GM21529 (cell line): ENCODE measurements at regions not wholly inside any gene's neighbourhood (a gene's known extent, or its start where the extent isn't known, plus 50 kb on each side); places are given as distances from the start of the nearest gene placed in this dataset.

Experiments used
- ATAC-seq: cut with Tn5 transposase; IDR thresholded peaks from one replicate; pipeline ENCODE4 v1.9.1; 2021; ENCODE audit not compliant: unreplicated experiment

DNA sequence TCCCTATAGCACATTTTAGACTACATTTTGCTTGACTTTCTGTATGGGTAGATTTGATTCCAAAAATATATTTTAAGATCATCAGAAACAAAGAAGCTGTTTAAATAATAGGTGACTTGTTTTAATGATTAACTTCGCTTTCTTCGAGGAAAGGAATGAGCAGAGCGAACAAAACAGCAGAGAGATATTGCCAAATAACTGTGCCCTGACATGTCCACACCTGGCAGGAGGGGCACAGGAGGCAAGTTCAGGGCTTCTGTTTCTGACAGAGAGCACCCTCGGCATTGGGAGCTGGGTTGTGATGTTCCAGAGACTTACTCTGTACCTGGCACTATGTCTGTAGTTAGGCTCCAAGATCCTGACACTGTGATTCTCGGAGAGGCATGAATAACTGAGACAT lies 155.7 kb upstream of the SASH1 start:
- no peak for ATAC-seq

DNA sequence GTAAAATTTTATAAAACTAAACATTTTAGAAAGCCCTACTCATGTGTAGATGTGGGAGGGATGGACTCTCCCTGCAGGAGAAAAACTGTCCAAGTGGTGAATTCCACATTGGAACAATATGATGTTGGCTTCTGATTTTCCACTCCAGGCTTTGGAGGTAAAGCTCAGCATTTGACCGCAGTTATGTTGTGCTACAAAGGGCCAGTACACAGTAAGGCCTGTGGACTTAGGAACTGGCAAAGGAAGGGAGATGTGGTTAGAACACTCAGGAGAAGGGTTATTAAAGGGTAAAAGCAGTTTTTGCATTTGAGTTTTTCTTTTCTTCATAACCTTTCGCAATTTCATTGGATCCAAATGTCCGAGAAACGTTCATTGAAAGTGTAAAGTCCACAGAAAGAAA lies 150.3 kb upstream of the SASH1 start:
- no peak for ATAC-seq

DNA sequence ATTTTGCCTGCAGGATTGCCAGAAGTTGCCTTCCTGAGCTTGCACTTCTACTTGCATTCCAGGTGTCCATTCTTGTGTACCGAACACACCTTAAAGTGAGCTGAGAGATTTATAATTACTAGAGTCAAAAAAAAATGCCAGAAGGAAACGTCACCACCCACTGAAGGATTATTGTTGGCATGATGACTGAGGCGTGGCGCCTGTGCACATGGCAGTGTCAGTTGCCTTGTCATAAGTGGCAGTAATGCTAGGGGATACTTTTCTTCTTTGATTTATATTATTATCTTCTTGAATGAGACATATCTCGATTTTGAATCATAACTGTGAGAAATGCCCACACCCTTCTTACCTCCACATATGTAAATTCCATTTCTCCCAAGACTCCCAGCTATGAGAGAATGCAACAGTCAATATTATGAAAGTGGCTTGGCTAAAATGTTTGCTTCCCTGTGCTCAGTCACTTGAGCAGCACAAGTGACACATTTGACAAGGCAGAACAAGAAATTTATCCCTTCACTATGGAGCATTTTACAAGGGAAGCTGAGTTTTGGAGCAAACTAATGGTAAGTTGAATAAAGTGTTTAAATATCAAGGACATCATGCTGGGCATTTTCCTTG lies 149.5 kb upstream of the SASH1 start:
- ATAC-seq, result no peak

DNA sequence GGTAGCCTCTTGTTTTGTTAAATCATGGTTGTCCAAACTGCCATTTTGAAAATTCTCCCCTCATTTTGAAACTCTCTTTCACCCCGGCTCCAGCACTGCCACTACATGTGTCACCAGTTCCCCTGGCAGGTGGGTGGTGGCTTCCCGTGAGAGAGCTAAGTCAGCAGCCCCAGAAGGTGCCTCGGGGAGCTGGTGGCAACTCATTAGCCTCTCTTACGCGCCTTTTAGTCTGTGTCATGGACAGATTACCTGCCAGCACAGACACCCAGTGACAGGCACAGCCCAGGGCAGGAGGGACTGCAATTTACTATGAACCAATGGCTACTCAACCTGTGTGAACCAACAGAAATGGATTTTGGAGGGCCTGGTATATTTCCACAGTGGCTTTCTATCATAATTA lies 147.1 kb upstream of the SASH1 start:
- ATAC-seq, result no peak

DNA sequence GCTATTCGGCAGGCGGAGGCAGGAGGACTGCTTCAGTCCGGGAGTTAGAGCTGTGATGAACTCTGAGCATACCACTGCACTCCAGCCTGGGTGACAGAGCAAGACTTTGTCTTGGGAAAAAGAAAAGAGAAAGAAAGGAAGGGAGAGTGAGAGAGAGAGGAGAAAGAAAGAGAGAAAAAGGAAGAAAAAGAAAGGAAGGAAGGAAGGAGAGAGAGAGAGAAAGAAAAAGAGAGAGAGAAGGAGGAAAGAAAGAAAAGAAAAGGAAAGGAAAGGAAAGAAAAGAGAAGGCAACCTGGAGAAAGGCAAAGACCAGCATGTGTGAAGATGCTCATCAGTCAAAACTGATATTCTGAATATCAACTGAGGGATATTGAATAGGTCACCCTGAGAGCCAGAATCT lies 143.1 kb upstream of the SASH1 start:
- no peak for ATAC-seq

DNA sequence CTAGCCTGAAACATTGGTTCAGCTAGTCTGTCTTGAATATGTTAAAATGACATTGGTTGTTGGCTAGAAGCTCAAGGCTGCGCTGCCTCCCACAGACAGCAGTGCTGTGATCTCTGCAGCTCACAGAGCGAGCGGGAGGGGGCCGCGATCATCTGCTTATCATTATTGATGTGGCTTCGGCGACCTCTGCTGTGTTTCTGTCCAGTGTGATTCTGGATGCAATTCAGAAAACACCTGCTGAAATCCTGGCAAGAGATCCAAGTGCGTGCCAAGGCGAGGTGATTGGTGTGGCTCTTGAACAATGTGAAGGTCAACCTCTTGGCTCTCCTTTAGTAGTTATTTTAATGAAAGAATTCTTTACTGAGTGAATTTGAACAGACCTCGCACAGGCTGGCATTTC lies 142.3 kb upstream of the SASH1 start:
- no peak for ATAC-seq

DNA sequence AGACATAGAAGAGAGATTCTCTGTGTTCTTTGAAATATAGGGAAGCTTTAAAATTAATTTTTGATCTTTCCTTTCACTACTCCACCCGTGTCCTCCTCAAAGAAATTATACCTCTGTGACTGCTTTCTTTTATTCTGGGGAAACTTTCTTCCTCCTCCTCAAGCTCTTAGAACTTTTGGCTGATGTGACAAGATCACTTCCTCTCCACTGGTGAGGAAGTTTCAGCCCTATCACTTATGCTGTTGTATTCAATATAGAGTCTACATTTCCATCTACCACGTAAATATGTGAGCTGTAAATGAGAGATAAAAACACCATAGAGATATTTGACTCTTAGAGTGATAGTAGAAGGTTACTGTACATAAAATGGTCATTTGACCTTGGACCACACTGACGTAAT lies 141.9 kb upstream of the SASH1 start:
- ATAC-seq, result no peak

DNA sequence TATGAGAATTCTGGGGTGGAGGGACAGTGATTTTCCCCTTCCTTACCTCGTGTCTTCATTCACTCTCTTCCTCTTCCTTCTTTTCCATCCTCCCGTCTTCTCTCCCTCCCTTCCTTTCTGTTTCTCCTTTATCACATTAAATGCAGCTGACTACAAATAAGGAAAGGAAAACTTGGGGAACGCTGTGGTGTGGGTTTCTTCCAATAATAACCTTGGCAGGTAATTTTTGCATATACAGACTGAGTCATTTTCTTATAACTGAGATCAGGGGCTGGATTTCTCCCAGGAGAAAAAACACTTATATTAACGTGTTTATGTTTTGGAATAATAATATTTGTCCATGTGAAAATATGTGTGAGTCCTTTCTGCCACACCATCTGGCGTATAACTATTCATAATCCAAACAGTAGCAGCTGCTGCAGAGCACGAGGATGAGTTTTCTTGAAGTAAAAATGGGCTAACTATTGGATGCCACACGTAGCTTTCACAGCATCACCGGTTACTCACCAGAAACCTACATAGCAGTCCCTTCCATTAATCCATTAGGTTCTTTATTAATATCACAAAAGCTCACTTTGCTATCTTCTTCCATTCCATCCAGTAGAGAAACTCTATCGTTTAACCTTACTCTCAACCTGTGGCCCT lies 139.2 kb upstream of the SASH1 start:
- no peak for ATAC-seq

DNA sequence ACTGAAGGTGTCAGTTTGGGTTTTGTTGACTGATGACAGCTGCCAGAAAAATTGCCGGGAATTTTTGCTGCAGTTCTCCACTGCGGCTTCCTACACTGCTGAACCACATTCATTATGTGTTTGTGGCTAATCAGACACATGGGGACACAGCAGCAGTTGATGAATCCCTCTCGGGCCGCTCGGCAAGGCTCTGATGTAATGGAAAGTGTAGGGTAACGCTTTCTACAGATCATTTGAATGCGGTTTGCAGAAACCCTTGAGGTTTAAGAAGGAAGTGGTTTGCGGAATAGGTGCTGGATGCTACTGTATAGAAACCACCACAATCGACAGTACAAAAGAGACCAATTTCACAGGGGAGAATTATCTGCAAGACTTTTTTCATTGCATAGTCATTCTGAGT lies 138.7 kb upstream of the SASH1 start:
- peak; percentile 99 for ATAC-seq

DNA sequence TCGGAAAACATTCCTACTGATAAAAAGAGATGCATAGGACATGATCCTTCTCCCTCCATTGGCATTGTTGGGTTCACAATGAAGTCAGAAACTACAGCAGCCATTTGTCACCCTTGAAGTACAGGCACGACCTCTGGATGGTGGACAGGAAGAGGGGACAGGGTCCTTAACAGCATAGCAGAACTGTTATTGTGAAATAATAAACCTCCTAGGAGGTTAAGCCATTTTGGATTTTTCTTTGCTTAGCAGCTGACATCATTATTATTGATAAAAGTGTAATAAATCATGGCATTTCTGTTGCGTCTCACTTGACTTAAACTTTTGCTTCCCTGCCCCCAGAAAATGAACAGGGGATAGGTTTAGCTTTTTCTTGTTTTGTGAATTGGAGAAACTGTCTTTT lies 134.3 kb upstream of the SASH1 start:
- no peak for ATAC-seq

DNA sequence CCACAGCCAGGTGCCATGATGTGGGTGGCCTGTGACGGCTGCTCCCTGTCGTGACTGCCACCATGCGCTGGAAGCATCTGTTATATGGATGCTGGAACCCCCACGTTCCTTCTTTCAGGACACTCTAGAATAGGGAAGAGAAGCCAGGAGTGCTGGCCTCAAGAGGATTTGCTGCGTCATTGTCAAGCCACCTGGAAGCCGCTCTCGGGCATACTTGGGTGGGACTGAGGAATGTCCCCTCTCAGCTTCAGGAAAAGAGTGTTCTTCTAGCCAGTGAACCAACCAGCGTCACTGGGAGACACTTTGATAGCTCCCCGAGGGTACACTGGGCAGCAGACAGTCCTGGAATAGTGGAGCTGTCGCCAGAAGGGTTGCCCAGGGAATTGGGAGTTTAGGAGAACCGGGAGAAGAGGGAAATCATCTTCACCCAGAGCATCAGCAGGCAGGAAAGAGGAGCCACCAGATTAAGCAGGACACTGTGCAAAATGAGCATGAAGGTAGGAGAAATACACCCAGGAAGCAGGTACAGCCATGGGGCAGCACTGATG lies 130.8 kb upstream of the SASH1 start:
- ATAC-seq, result no peak

DNA sequence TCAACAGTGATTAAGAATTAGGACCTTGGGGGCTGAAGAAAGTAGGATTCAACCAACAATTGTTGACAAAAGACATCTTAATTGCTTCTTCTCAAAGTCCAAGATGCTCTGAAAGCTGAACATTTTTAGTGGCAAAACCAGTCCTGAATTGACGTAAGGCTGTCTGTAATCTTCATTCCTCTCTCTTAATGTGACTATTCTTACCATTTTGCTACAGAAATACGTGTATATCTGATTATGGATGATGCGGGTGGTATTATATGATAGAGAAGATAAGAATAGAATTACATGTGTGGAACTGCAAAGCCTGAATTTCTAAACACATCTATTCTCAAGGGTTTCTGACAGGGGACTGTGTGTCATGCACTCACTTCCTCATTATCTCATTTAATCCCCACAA lies 130.3 kb upstream of the SASH1 start:
- ATAC-seq, result no peak

DNA sequence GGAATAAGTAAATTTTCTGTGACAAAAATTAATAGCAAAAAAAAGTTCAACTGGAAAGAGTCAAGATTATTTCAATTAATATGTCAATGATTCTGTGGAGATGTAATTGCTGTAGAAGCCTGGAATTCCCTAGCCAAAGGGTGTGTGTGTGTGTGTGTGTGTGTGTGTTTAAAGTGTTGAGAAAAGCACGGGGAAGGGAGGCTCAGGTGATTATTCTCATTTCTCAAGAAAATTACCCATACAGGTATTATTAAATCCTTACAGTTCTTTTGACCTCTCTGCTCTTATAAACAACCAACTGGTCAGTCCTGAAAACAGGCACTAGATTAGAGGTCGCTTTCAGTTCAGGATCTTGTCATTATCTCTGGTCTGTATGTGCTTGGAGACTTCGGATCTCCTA lies 129.3 kb upstream of the SASH1 start:
- ATAC-seq, result no peak

DNA sequence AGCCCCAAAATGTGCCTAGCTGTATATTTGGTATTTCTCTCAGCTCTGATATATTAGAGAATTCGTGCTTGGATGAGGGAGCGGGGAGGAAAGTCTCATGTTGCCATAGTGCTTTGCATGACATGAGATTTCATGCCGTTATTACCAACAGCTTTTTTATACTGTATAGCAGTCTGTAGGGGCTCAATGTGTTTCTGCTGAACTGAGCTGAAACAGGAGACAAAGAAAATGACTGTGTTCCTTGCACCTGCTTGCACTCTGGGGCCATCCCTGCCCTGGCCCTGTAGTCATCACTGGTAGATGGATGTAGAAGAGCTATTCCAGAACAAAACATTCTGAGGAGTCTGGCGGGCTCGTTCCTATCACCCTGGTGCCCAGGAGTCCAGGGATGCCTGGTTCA lies 128.0 kb upstream of the SASH1 start:
- no peak for ATAC-seq

DNA sequence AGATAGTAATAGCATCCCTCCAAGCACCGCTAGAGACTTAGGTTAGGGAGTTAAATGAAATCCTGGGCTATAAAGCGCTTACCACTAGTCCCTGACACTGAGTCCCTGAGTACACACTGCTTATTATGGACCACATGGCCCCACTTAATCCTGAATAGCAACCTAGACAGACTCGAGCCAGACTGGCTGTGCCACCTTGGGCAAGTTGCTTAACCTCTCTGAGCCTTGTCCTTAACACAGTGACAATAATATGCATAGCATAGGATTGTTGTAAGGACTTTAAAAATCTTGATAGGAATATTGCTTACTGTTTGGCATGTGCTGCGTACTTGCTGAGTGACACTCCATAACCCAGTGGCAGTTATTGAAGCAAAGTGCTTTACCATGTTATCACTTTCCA lies 125.6 kb upstream of the SASH1 start:
- no peak for ATAC-seq

DNA sequence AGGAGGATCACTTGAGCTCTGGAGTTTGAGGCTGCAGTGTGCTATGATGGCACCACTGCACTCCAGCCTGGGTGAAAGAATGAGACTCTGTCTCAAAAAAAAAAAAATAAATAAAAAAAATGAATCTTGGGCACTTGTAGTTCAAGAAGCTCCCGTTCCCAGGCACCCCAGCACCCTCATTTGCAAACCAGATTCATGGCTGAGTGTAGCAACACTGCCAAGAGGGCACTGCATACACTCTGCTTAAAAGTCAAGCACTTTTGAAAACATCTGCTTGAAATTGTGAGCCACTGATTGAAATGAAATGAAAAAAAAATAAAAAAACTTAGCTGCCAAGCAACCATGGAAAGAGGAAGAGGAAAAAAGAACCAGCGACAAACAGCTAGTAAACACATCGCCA lies 124.7 kb upstream of the SASH1 start:
- ATAC-seq, result no peak

DNA sequence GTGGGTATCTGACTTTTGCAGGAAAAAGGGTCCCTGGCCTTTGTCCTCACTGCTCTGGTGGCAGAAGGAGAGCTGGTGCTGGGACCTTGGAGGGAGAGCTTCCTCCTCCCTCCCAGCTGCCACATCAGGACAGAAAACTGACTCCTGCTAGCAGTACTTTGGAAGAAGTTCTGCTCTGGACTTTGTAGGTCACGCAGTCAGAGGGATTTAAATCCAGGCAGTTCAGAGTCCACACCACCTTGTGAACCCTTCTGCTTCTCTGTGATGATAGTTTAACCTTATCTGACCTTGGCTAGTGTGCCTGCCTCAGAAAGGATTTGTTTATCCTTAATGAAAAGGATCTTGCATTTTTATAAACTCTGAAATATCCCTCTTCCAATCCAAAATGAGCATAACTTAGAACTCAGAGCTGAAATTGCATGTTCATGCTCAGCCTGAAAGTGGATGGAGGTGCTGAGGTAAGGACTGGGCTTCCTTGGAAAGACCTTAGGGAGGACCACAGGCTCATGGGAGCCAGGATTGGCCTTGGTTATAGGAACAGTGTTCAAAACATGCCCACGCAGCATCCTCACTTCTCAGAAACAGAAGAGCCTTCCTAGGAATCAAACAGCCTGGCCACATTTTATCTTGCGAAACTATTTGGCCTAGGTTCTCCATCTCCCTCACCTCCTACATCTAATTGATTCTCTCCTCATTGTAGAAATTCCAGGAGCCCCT lies 123.9 kb upstream of the SASH1 start:
- ATAC-seq, result no peak

DNA sequence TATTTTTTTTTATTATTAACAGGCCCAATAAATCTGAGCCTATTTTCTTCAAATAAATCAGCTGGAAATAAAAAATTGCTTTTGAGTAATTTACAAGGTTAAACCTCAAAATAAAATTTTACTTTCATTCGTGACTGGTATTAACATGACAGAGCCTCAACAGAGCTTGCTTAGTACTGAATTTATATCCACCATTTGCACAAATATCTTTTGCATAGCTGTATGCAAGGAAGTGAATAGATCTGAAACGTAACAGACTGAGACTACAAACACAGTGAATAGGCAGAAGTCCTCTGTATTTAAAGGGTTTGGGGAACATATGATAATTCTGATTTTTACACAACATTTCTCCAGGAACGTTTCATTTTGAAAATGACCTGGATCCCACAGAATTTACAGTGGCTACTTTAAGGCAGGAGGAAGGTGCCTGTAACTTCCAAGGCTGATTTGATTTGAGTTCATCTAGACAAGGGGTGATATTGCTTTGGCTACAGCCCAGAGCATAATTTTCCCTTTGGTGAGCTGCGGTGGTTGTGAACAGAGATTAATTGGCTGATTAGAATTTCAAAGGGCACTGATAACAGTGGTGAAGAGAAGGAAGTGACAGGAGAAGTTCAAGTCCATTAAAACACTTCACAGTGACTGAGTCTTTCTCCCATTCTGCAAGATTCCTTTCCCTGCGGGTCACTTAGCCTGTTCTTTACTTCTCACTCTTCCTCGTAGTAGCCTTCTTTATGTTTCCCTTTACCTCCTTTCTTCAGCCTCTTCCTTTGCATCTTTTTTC lies 121.2 kb upstream of the SASH1 start:
- ATAC-seq, result no peak

DNA sequence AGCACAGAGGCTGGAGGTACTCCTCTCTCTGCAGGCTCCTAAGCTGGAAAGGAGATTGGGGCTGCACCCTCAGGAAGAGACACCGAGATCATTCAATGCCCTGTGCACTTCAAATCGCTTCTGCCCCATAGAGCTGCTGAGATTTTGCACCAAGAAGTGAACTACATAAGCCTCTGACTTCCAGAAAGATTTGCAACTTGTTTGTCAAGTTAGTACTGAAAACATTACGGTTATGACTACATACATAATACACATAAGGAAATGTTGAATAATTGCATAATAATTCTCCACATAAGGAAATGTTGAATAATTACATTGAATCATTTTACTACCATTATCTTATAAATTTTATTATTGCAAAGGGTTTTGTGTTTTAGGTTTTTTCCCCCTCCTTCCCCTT lies 120.3 kb upstream of the SASH1 start:
- ATAC-seq, result no peak

DNA sequence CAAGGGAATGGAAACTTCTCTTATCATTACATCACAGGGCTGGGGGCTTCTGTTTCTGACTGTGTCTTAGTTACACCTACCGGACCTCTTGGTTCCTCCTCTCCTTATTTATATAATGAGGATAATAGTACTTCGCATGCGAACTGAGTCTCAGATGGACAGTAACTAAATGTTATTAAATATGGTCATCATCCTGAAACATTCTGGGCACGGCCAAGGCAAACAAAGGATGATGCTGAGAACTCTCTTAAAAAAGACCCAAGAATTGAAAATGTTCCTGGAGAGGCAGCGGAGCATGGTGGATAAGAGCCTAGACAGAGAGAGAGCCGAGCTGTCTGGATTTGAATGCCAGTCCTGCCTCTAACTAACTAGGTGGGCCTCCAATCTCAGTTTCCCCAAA lies 119.8 kb upstream of the SASH1 start:
- no peak for ATAC-seq

DNA sequence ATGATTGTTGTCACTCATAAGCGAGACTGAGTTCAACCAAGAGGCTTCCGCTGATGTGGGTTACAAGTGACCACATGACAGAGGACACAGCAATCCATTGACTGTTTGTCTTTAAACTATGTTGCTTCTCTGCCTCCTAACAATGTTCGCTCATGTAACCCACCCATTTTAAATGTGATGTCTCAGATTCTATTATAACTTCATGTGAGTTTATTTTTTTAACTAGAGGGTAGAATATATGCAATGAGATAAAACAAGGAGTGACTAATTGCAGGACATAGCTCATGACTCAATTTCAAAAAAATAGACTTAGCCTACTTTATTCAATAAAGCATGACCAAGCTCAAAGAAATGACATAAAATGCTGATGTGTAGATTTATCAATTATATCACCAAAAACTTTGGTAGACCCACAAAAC lies 119.2 kb upstream of the SASH1 start:
- ATAC-seq, result no peak

DNA sequence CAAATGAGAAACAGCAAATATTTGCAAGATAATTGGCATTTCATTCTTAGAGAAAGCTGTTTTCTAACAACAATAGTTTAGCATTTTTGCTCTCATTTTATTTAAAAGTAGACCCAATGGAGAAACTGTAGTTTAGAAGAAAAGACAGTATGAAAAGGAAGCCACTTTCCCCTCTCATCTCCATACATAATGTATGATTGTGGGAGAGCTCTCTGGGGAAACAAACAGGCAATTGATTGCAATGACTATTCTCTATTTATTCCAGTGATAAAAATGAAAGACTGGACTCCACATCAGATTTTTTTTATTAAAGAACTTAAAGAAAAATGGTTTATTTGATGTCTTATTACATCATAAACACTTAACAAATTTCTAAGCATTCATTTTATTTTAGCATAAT lies 116.8 kb upstream of the SASH1 start:
- ATAC-seq, result no peak
